G401.6 (cell line): ENCODE measurements at regions not wholly inside any gene's neighbourhood (a gene's known extent, or its start where the extent isn't known, plus 50 kb on each side); places are given as distances from the start of the nearest gene placed in this dataset.

Experiments used
- FAIRE-seq: peaks from 2 replicates; lab custom pipeline; 2012; peaks lifted over from hg19 to GRCh38; lab: Jason Lieb, UNC

GRCh38 chr16:59210955-59211541 is 476.9 kb upstream of the GOT2 start:
- FAIRE-seq = no peak

DNA sequence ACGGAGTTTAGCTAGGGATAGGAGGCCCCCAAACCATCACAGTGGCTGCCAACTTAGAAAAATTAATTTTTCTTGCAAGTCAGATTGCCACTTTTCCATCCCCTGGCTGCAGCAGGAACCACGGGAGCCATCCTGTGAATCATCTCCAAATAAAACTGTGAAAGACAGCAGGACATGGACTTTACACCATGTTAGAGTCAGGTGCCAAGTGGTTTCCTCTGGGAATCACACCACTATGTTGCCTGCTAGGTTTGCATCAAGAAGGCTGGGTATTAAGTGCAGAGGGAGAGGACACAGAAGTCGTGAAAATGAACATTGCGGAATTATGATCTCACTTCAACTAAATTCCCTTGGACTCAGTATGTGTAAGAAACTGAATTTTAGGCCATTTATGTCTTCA is 471.3 kb upstream of the GOT2 start:
- no peak for FAIRE-seq

GRCh38 chr16:59204589-59204988 is 470.5 kb upstream of the GOT2 start:
- no peak for FAIRE-seq

GRCh38 chr16:59202233-59202862 is 468.2 kb upstream of the GOT2 start:
- FAIRE-seq = no peak

GRCh38 chr16:59201821-59202220 is 467.7 kb upstream of the GOT2 start:
- FAIRE-seq = no peak

GRCh38 chr16:59201160-59201559 is 467.0 kb upstream of the GOT2 start:
- FAIRE-seq = no peak

DNA sequence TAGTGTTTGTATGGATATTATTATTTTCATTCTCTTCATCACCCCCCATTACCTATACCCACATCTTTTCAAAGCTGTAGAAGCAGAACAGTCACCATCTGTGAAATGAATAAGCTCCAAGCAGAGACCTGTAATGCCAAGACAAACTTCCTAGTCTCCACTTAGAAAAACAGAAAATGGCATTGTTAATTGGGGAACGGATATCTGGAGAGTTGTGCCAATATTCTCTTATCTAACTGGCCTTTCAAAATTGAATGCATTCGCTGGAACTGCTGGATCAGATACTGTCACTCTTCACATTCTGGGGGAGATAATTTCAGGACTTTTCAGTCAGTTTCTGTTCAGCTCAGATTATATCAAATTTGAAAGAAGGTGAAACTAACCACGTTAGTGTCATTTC is 464.4 kb upstream of the GOT2 start:
- FAIRE-seq = no peak

- FAIRE-seq = no peak
These were observed 461.1 kb upstream of the GOT2 start for GRCh38 chr16:59195242-59195641.

GRCh38 chr16:59193637-59194036 is 459.5 kb upstream of the GOT2 start:
- FAIRE-seq = no peak

DNA sequence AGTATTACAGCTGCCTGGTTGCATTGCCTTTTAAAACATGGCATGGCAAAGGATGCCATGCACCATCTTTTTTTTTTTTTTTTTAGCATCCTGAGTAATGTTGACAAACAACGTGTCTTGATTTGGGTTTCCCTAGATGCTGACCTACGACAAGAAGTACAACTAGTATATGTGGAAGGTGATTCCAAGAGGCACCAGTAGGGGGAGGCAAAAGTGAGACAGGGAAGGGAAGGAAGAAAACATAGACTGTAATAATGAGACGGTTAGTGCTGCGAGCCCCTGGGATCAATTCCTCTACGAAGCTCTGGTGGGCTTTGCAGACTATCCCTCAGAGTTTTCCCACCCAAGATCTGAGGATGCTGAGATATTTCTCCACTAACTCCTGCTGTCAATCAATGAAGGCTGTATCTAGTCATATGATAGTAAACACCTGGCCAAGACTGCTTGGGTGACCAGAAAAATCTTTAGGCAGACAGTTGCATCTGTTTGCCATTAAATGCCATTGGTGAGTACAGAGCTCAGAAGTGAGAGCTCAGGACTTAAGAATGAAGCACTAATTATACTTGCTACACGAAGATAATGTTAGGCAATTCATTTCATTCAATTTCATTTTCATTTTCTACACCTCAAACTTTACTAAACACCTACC is 458.6 kb upstream of the GOT2 start:
- FAIRE-seq = no peak

DNA sequence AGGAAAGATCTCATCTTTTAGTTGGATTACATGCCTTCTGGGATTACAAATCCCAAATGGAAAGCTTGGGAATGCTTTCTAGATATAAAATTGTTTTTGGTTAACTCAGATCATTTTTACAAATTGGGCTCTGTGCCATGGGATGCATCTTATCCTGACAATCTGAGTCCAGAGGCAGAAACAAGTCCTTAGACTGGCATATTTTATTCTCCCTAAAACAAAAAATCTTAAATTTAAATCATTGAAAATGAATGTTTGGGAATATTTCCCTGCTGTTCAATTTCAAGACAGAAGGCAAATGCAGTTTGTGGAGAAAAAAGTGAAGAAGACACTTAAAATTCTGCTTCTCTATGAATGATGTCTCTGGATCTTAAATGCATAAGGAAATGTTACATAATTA is 456.6 kb upstream of the GOT2 start:
- no peak for FAIRE-seq

DNA sequence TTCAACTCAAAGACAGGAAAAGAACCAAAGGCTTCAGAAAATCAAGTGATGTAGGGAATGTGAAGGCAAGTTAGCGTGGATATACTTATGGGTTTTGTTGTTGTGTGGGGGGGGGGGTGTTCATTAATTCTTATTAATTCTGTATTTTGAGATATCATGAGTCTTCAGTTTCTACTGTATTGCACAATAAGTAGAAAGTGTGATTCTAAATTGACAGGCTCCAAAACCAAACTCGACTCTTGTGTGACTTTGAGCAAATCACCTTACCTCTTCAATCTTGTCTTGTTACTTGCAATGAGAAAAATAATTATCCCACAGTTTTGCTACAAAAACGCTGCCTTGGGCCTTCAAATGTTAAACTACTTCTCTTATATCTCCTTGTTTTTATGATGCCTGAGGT is 453.9 kb upstream of the GOT2 start:
- no peak for FAIRE-seq

GRCh38 chr16:59181821-59182420 is 447.8 kb upstream of the GOT2 start:
- no peak for FAIRE-seq

- FAIRE-seq = no peak
These were observed 446.0 kb upstream of the GOT2 start for GRCh38 chr16:59180083-59180476.

GRCh38 chr16:59179446-59180082 is 445.4 kb upstream of the GOT2 start:
- FAIRE-seq = no peak

DNA sequence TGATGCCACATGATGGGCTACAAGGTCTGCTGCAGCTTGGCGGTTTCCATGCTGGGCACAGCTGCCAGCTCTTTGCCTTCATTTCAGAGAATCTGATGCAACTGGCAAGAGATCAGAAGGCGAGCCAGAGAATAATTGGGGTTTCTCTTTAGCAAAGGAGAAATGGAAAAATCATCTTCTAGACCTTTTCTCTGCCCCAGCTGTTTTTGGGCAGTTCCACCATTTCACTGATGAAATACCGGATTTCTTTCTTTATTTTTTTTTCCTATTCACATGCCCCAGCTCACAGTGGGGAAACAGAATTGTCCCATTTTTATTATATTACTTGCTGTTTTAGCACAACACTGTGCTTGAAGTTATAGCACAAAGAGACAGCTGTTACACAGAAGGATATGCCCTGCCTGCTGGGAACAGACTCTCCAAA is 439.3 kb upstream of the GOT2 start:
- no peak for FAIRE-seq

DNA sequence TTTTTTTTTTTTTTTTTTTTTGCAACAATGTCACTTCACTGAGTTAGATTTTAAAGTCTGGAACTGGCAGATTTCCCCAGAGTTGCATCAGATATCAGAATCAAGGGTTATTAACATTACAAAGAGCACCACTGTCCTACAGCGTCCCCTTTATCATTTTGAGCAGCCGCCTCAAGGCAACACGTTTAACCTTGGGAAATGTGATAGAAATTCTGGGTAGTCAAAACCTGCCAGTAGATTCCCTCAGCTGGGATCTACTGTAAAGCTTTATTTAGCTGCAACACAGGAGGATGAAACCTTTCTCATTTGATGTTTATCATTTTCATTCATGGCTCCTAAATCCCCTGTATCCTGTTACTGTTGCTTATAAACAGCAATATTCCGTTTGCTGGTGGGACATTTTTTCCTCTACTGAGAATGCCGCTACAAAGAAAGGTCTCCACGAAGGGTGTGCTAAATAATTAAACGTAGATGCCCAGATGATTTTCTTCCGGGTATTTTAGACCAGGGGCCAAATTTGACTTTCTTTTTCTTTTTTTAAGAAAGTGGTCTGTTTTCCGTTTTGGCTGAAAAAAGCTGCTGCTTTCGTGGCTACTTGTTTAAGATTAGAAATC is 436.1 kb upstream of the GOT2 start:
- FAIRE-seq = no peak

DNA sequence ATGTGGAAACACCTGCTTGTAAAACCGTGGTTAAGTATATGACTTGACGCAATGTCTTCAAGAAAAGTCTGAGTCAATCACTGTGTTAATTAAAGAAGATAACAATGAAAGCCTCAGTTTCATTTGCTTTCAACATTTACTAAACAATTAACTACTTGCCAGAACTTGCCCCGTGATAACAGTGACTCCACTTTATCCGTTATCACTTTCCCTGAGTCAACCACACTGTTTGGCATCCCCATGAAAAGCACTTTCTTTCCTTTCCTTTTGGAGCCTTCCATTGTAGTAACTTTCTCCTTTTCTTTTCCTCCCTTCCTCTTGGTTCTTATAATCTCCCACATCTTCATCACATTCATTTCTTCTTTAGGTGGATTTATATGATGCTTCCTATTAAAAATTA is 435.1 kb upstream of the GOT2 start:
- no peak for FAIRE-seq

- no peak for FAIRE-seq
These were observed 434.5 kb upstream of the GOT2 start for GRCh38 chr16:59168461-59169114.

DNA sequence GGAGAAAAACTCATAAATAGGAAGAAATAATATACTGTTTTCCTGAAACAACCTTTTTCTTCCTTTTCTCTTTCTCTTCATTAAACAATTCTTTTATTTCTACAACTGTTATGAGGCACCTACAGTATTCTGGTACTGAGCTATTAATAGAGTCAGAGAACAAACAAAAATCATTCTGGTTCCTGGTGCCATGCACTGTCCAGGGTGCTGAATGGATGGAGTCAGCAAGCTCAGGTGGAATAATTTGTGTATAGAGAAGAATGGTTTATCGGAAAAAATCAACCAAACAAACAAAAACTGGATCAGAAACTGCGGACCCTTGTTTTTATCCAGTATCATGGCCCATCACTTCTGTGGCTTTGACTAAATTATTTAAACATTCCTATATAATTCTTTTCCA is 430.3 kb upstream of the GOT2 start:
- no peak for FAIRE-seq

GRCh38 chr16:59163371-59164055 is 429.4 kb upstream of the GOT2 start:
- no peak for FAIRE-seq

DNA sequence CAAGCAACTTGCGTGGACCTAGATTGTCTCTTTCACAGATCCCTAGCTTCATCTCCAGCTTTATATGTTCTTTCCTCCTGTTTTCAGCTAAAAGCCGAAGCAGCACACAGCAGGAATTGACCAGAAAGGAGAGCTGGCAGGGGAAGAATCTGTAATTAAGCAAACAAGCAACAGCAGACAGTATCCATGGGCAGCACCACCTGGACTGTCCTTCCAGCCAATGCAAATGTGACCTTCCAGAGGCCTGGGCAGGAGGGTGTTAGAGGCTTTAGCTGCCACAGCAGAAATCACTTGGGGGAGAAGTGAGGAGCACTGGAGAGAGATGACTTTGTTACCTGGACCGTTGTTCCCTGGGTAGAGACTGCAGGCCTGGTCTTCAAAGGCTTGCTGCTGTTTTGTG is 427.6 kb upstream of the GOT2 start:
- no peak for FAIRE-seq
